BE2C (cell line): ENCODE measurements at regions not wholly inside any gene's neighbourhood (a gene's known extent, or its start where the extent isn't known, plus 50 kb on each side); places are given as distances from the start of the nearest gene placed in this dataset.

Experiments used
- DNase-seq: peaks from one replicate; pipeline ENCODE4 v3.0.0-alpha.2; 2020
- H3K27me3 ChIP-seq: fragments of 250-450 bp; sonication (Bioruptor Pico); 2 replicates; pipeline ENCODE4 v1.5.1; 2020; ENCODE audit warnings: mild to moderate bottlenecking
- H3K36me3 ChIP-seq: fragments of 250-450 bp; sonication (Bioruptor Pico); 2 replicates; pipeline ENCODE4 v1.5.1; 2020; ENCODE audit warnings: mild to moderate bottlenecking
- H3K4me1 ChIP-seq: fragments of 250-450 bp; sonication (Bioruptor Pico); 2 replicates; pipeline ENCODE4 v1.5.1; 2020
- H3K4me3 ChIP-seq: 2 replicates; pipeline ENCODE4 v1.5.1; 2011; ENCODE audit warnings: low read depth, low read length
- H3K9me3 ChIP-seq: fragments of 250-450 bp; sonication (Bioruptor Pico); 2 replicates; pipeline ENCODE4 v1.5.1; 2020
- TF ChIP-seq, protein P1 (sequence below): IDR thresholded peaks from 2 replicates; pipeline ENCODE4 v1.5.1; 2012; ENCODE audit warnings: mild to moderate bottlenecking, low read depth, low read length

DNA sequence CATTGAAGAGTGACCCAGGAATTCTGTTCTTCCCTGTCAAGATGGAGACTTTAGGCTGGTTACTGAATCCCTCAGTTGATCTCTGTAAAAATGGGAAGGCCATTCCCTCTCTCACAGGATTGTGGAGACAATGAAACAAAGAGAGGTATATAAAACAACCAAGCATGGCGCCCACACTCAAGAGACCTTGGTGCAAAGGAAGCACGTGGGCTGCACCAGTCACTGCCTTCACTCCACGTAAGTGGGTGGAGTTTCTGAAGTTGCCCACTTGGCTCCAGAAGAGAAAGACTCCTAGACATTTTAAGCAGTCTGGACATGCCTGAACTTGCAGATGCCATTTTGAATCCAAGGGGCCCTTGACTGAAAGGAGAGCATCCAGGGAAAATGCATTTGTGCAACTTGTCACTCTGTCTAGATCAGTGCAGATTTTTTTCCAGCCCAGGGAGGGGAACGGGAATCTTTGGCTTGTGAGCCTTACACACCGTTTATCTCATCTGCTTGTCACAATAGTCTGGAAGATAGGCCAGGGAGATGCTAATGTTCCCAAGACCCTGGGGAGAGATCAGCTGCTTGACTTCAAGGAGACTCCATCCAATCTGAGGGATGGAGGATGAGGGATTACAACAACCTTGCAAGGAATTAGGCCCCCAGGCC lies 96.9 kb upstream of the TBX3 start:
- TF ChIP-seq, protein P1, sequence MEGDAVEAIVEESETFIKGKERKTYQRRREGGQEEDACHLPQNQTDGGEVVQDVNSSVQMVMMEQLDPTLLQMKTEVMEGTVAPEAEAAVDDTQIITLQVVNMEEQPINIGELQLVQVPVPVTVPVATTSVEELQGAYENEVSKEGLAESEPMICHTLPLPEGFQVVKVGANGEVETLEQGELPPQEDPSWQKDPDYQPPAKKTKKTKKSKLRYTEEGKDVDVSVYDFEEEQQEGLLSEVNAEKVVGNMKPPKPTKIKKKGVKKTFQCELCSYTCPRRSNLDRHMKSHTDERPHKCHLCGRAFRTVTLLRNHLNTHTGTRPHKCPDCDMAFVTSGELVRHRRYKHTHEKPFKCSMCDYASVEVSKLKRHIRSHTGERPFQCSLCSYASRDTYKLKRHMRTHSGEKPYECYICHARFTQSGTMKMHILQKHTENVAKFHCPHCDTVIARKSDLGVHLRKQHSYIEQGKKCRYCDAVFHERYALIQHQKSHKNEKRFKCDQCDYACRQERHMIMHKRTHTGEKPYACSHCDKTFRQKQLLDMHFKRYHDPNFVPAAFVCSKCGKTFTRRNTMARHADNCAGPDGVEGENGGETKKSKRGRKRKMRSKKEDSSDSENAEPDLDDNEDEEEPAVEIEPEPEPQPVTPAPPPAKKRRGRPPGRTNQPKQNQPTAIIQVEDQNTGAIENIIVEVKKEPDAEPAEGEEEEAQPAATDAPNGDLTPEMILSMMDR, result no peak
- Histone ChIP-seq H3K4me1 (no peaks in the 10 kb centered on the region), H3K27me3 (no peaks in the 10 kb centered on the region), H3K36me3 (no peaks in the 10 kb centered on the region), H3K4me3 (no peak overlapping the region), H3K9me3 (no peaks in the 10 kb centered on the region; the same call in 1 of the 2 replicates)
- no peak for DNase-seq

DNA sequence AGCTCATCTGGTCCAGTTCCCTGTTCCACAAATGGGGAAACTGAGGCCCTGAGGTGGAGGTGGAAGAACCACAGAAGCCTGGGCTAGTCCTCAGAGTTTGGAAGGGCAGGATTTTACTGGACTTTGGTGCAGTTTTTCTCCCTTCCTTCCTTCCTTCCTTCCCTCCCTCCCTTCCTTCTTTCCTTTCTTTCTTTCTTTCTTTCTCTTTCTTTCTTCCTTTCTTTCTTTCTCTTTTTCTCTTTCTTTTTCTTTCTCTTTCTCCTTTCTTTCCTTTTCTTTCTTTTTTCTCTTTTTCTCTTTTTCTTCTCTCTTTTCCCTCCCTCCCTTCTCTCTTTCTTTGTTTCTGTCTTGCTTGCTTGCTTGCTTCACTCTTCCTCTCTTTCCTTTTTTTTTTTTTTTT lies 95.7 kb upstream of the TBX3 start:
- Histone ChIP-seq H3K27me3 (no peaks in the 10 kb centered on the region), H3K9me3 (no peaks in the 10 kb centered on the region; the same call in 1 of the 2 replicates), H3K4me3 (no peak overlapping the region), H3K4me1 (no peaks in the 10 kb centered on the region), H3K36me3 (no peaks in the 10 kb centered on the region)
- DNase-seq, result no peak
- TF ChIP-seq, protein P1, result no peak

DNA sequence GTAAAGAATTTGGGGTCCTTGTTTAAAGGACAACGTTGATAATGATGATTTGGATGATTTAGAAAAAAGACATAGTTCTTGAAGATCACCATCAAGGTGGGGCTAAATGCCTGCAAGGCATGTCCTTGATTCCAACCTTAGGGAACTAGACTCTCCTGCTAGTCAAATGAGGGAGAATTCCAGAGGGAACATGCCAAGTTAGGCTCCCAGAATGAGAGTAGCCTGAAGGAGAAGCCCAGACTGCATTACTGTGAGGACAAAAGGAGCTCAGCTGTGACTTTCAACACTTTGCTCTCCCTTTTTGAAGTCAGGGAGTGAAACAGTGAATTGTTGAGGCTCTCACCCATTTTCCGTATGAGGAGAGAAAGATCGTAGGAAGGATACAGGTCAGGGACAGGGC lies 95.2 kb upstream of the TBX3 start:
- no peaks in the 10 kb centered on the region for H3K4me1 ChIP-seq
- no peak overlapping the region for H3K4me3 ChIP-seq
- H3K9me3 ChIP-seq, result no peaks in the 10 kb centered on the region; the same call in 1 of the 2 replicates
- H3K36me3 ChIP-seq, result no peaks in the 10 kb centered on the region
- DNase-seq, result no peak
- no peaks in the 10 kb centered on the region for H3K27me3 ChIP-seq
- TF ChIP-seq, protein P1, result no peak

DNA sequence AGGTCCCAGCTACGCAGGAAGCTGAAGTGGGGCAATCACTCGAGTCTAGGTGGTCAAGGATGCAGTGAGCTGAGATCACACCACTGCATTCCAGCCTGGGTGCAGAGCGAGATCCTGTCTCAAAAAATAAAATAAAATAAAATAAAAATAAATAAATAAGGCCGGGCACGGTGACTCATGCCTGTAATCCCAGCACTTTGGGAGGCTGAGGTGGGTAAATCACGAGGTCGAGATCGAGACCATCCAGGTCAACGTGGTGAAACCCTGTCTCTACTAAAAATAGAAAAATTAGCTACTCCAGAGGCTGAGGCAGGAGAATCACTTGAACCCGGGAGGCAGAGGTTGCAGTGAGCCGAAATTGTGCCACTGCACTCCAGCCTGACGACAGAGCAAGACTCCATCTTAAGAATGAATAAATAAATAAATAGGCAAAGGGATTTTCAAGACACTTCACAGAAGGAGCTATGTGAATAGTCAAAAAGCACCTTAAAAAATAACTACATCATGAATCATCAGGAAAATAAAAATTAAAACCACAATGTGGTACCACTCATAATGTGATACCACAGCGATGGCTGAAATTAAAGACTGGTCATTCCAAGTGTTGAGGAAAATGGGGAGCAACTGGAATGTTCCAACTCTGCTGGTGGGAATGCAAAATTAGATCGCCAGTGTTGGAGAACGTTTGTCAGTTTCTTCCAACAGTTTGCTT lies 92.9 kb upstream of the TBX3 start:
- no peak overlapping the region for H3K4me3 ChIP-seq
- no peaks in the 10 kb centered on the region; the same call in 1 of the 2 replicates for H3K9me3 ChIP-seq
- H3K36me3 ChIP-seq, result no peaks in the 10 kb centered on the region
- no peaks in the 10 kb centered on the region for H3K4me1 ChIP-seq
- no peak for DNase-seq
- H3K27me3 ChIP-seq, result no peaks in the 10 kb centered on the region
- TF ChIP-seq, protein P1, result no peak

DNA sequence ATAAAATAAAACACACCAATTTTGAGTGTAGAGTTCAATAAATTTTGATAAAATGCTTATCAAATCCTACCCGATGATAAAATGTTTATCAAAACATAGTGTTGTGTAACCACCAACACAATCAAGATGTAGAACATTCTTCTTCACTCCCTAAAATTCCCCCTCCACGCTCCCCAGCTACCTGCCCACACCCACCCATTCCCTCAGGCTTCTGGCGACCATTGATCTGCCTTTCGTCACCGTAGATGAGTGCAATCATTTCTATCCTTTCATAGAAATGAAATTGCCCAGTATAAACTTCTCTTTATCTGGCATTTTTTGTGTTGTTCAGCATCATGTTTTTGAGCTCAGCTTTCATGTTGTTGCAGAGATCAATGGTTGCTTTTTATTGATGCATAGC lies 90.7 kb upstream of the TBX3 start:
- no peak for DNase-seq
- H3K4me3 ChIP-seq, result no peak overlapping the region
- no peaks in the 10 kb centered on the region for H3K9me3 ChIP-seq
- H3K36me3 ChIP-seq, result no peaks in the 10 kb centered on the region
- TF ChIP-seq, protein P1, result no peak
- H3K27me3 ChIP-seq, result no peaks in the 10 kb centered on the region
- no peaks in the 10 kb centered on the region for H3K4me1 ChIP-seq

DNA sequence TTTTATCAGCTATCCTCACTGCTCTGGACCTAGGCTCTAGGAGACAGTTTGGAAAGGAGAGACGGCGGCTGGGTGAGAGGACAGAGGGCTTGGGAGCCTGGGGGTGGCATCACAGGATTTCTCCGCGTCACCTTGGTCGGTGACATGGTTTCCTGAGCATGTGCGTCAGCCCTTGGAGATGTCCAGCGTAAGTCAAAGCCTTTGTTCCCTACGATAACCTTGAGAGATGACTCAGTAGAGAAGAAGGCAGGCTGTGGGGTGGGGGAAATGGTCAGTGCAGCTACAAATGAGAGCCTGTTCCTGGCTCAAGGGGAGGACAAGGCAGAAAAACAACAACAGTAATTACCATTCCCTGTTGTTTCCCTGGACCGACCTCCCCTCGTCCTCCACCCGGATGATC lies 90.2 kb upstream of the TBX3 start:
- Histone ChIP-seq H3K36me3 (no peaks in the 10 kb centered on the region), H3K4me1 (no peaks in the 10 kb centered on the region), H3K27me3 (no peaks in the 10 kb centered on the region), H3K9me3 (no peaks in the 10 kb centered on the region), H3K4me3 (no peak overlapping the region)
- TF ChIP-seq, protein P1, result no peak
- DNase-seq, result no peak
